ENCODE measurements at regions not wholly inside any gene's neighbourhood (a gene's known extent, or its start where the extent isn't known, plus 50 kb on each side); places are given as distances from the start of the nearest gene placed in this dataset.

DNA sequence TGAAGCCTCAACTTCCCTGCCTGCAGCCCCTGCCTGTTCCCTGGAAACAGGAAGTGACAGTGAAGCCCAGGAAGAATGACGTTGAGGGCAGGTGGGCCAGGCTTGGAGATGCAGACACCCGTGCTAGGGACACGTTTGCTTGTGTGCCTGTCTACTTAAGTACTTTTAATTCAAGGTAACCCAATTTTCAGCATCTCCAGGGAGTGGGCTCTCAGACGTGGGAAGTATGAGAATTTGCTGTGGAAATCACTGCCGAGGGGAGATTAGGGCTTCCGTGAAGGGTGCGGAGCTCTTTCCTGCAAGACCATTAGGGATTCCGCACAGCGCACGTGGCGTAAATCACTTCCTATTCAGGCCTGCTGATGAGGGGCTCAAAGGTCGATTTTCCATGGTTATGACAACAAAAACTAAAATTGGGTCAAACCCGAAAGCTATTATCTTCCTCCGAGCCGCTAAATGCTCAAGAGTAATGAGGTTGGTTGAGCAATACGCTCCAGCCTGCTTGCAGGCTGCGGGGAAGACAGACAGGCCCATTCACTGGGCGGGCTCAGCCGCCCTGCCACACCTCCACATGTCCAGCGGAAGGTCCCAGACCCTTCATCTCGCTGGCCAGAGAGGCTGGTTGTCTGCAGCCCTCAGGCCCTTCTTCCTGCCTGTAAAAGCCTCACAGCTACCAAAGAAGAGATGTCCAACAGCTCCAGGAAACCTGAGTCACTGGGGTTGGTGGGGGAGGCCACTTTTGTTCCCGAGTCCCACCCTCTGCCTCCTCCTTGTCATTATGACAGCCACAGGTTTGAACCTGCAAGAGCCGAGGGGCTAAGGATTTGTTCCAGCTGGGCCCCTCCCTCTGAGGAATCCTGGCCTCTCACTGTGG, 109.9 kb downstream of the RBFOX3 start:
- no peak for DNase-seq

DNA sequence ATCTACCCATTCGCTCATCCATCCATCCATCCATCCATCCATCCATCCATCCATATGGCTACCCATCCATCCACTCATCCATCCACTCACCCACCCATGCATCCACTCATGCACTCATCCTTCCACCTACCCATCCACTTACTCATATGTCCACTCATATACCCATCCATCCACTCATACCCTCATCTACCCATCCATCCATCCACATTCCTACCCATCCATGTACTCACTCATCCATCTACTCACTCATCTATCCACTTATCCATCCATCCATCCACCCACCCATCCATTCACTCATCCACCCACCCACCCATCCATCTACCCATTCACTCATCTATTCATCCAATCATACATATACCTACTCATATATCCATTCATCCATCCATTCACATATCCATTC, 112.0 kb downstream of the RBFOX3 start:
- DNase-seq, result no peak

- no peak for DNase-seq
Observed at GRCh38 chr17:79497777-79498348, 113.0 kb downstream of the RBFOX3 start.

DNA sequence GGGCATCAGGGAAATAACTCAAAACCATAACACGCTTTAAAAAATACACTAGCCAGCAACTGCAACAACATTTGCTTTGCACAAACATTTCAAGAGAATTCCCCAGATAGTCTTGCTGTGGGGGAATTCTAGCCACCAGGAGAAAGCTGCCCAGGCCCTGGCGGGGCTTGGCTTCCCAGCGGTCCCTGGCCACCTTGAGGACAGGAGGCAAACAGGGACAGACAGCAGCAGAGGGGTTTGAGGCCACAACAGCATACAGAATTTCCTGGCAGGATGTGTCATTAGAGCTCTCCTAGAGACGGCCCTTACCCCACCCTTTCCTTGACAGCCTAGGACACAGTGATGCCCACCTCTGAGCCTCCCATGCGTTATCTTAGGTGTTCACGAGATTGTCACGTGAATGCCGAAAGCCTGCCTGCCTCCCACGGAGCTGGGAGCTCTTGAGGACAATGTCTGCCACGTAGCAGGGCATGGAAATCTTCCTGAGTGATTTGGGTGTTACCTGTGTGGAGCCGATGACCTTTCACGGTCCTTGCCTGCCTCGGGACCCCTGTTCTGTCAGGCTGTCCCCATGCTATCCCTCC, 114.3 kb downstream of the RBFOX3 start:
- DNase-seq, result no peak

DNA sequence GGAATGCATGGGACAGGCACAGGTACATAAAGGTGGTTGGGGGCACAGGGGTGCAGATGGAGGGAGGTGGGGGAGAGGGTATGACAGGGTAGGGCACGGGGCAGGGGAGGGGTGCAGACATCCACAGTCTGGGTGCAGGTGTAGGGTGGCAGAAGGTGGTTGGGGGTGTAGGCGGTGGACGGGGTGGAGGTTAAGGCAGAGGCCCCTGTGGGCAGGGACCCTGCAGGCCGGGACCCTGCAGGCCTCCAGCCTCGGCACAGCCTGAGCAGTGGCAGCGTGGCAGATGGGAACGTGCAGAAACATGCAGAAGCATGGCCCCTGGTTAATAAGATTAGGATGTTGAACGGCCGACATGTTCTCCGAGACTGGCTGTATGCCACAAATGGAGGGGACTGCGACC, 115.2 kb downstream of the RBFOX3 start:
- no peak for DNase-seq

- no peak for DNase-seq
Observed at GRCh38 chr17:79491006-79491405, 119.8 kb downstream of the RBFOX3 start.

DNA sequence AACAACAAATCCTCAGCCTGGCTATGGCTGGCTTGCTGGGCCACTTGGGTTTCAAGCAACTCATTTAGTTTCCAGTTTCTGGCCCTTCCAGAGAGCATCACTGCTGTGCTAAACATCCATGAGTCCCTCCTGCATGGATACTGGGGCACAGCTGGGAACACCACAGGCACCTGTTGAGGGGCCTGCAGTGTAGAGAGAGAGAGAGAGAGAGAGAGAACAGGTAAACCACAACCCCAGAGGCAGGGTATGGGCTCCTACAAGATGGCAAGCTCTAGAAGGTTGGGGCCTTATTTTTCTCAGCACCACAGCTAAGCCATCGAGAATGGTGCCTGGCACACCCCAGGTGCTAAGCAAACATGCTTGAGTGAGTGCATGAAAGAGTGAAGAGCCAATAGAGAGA, 120.3 kb downstream of the RBFOX3 start:
- no peak for DNase-seq

DNA sequence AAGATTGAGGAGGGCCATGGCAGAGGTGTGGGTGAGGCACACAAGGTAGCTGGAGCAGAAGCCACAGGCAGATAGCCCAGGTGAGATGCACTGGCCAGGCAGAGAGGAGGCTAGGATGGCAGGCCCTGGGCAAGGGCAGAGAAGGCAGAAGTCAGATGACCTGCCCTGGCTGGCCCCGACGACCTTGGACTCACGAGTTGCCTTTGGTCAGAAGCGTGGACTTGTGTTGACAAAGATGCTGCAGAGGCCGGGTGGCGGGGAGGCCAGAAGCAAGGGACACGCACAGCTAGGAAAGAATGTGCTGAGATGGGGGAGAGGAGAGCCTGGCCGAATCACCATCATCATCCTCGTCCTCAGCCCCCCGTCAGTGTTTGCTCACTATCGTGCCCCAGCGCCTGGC, 123.7 kb downstream of the RBFOX3 start:
- DNase-seq, result no peak

DNA sequence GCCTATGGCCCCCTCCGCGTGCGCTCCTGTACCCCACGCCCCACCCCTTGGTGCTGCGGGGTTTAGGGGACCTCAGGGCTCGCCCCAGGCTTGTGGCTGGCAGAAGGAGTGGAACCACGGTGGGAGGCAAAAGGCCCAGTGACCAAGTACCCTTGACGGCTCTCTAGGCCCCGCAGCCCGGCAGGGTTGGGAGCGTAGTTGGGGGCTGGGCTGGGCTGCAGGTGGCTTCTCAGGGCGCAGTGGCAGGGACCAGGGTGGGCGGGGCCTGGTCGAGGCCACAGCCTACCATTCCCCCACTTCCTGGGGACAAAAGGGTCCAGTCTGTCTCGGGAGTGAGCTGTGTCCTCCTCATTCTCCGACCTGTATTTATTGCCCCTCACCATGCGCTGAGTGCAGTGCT, 124.9 kb downstream of the RBFOX3 start:
- no peak for DNase-seq

- DNase-seq, result no peak
Observed at GRCh38 chr17:79485419-79485985, 125.3 kb downstream of the RBFOX3 start.

GRCh38 chr17:79484600-79485418, 126.0 kb downstream of the RBFOX3 start:
- DNase-seq, result no peak

DNA sequence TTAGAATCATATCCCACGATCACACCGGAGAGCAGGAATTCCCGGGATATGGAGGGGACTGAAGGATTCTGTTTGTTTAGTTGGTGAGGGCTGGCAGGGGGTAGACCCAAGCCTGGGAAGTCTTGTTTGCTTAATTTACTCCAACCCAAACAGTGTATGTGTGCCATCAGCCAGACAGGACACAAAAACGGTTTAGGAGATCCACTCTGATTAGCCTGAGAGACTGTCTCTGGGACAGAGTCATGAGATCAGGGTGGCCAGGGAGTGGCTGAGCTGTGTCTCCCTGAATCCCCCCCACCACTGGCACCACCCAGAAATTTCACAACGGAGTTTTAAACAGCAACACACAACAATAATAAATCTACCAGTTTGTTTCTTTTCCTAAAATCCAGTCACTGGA, 127.0 kb downstream of the RBFOX3 start:
- no peak for DNase-seq

GRCh38 chr17:79482727-79483521, 127.9 kb downstream of the RBFOX3 start:
- DNase-seq, result no peak

GRCh38 chr17:79479876-79480275, 131.0 kb downstream of the RBFOX3 start:
- DNase-seq, result no peak

DNA sequence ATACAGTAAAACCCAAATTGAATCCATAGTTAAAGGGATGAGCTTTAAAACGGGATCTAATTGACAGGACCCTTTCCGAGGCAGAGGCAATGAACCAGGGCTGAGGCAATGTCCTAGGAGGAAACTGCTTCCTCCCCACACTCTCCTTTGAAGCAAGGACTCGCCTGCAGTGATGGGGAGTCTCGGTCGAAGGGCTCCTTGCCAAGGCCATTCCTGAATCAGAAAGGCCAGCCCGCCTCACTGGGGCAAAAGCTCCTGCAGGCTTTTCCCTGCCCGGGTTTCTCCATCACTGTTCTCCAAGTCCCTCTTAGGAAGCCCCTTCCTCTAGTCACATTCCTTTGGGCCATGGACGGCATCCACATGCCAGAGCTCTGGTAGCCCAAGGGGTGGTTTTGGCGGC, 132.0 kb downstream of the RBFOX3 start:
- DNase-seq, result no peak

- DNase-seq, result no peak
Observed at GRCh38 chr17:79478051-79478461, 132.8 kb downstream of the RBFOX3 start.

DNA sequence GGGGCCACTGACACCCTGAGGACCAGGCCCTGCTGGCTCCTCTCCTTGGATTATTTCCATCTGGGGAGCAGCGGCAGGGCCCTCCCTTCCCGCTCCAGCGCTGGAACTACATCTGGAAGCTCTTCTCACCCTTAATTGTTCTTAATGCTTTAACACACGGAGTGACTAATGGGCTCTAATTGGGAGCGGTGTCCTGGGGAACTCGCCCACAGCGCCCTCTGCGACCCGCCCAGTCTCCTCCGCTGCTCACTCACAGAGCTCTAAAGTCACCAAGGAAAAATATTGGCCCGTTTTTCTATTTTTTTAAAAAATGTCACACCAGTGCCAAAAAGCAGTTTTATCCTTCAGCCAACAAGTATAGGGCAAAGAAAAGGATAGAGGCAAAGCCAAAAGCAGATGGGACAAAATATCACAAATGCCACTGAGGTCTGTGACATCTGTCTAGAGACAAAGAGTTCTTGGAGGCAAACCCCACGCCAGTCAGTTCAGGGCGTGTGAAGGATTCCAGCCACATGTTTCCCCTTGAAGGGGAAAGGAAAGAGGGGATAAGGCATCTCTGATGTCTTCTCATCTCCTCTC, 134.7 kb downstream of the RBFOX3 start:
- DNase-seq, result no peak

- no peak for DNase-seq
Observed at GRCh38 chr17:79473876-79474440, 136.9 kb downstream of the RBFOX3 start.

DNA sequence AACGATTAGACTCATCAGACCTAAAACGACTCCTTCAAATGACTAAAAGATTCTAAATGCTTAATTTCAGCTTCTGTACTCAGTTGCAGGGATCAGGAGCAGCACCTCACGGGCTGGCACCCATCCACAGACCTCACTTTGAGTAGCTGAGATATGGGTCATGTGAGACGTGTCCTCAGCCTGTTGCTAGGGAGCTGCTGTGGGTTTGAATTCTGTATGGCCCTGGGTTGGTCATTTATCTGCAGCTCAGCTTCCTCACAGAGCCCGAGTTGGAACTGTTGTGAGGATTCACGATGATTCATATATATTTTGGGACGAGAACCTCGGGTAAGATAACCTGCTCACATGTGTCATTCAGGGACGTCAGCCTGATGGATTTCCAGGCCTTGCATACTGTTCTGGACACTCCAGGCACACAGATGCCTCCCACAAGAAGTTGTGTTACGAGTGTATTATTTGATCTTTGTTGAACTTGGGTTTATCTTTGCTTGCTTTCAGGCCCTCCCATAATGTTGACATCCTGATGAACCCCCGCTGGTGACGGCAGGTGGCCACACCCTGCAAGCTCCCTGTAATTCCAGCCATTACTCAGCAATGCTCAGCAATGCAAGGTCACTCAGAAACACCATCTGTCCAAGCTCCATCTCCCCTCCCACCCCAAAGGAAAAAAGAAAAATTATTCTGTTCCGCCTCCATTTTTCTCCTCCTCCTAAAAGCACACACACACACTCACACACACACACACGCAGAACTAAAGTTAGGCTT, 137.6 kb downstream of the RBFOX3 start:
- no peak for DNase-seq

GRCh38 chr17:79470754-79471153, 140.1 kb downstream of the RBFOX3 start:
- DNase-seq, result no peak

- DNase-seq, result no peak
Observed at GRCh38 chr17:79469646-79470045, 141.2 kb downstream of the RBFOX3 start.
